ENCODE measurements at regions not wholly inside any gene's neighbourhood (a gene's known extent, or its start where the extent isn't known, plus 50 kb on each side); places are given as distances from the start of the nearest gene placed in this dataset.

DNA sequence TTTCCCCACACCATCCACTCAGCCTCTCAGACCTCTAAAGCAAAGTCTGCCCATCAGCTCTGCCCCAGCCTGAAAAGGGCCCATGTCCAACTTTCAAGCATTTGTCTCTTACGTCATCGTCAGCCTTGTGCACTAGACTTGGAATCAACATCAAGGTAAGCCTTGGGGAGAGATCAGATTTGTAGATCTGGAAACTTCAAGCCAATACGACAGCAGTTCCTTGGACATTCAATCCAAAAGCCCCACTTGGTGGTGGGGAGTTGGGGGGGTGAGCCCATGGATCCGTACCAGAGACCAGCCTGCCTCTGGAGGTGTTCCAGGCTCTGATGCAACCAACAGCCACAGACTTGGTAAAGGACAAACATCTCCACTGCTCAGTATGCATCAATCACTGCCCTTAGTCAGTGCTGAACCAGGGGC, 206.8 kb upstream of the MEIS1 start:
- H3K4me1 ChIP-seq (ENCODE audit: insufficient read depth, low read length): no peaks in the 10 kb centered on the region
- no peak overlapping the region for H2AFZ ChIP-seq (ENCODE audit: low read length)
- H3K36me3 ChIP-seq (ENCODE audit: insufficient read depth, low read length): no peaks in the 10 kb centered on the region
- TF ChIP-seq CTCF (IDR thresholded peaks at IDR 0.05; ENCODE audit: extremely low read depth, low read depth, low read length): no peak
- H3K27ac ChIP-seq (ENCODE audit: low read depth, low read length): no peak overlapping the region
- no peak overlapping the region for H3K4me3 ChIP-seq (ENCODE audit: insufficient read depth, low read length)
- H3K79me2 ChIP-seq (ENCODE audit: insufficient read depth, low read length): no peaks in the 10 kb centered on the region
- no peaks in the 10 kb centered on the region for H3K27me3 ChIP-seq (ENCODE audit: insufficient read depth, low read length)
- no peak overlapping the region for H3K4me2 ChIP-seq (ENCODE audit: insufficient read depth, low read length)
- no peaks in the 10 kb centered on the region for H4K20me1 ChIP-seq (ENCODE audit: insufficient read depth, low read length)
- no peak for DNase-seq (ENCODE audit: insufficient read length, low spot score, missing footprints)
- H3K9me3 ChIP-seq (ENCODE audit: low read depth, low read length): no peaks in the 10 kb centered on the region

DNA sequence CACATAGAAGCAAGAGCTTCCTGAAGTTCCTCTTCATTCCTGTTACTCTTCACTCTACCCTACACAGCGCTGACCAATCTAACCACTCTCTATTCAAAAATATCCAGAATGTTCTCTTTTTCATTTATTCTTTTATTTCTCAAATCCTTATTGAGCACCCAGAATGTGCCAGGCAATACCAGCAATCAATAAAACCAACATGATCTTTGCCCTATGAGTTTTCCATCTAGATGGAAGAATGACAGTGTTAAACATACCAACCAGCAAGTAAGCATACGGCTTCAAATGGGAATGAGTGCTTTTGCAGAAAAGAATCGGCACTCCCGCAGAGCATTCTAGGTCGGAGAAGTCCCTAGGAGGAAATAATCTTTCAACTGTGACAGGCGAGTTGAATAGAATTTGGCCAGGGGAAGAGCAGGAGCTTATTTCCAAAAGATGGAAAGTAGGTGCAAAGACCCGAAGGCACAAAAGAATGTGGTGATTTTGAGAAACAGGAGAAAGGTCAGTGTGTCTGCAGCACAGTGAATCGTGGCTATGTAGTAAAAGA, 217.8 kb upstream of the MEIS1 start:
- Histone ChIP-seq H3K36me3 (ENCODE audit: insufficient read depth, low read length) (no peaks in the 10 kb centered on the region), H3K27ac (ENCODE audit: low read depth, low read length) (no peak overlapping the region), H3K79me2 (ENCODE audit: insufficient read depth, low read length) (no peaks in the 10 kb centered on the region), H2AFZ (ENCODE audit: low read length) (no peak overlapping the region), H3K4me2 (ENCODE audit: insufficient read depth, low read length) (no peak overlapping the region), H3K27me3 (ENCODE audit: insufficient read depth, low read length) (no peaks in the 10 kb centered on the region), H3K9me3 (ENCODE audit: low read depth, low read length) (no peaks in the 10 kb centered on the region), H4K20me1 (ENCODE audit: insufficient read depth, low read length) (no peaks in the 10 kb centered on the region), H3K4me1 (ENCODE audit: insufficient read depth, low read length) (no peaks in the 10 kb centered on the region), H3K4me3 (ENCODE audit: insufficient read depth, low read length) (no peak overlapping the region)
- DNase-seq (ENCODE audit: insufficient read length, low spot score, missing footprints): no peak
- no peak for TF ChIP-seq CTCF (IDR thresholded peaks at IDR 0.05; ENCODE audit: extremely low read depth, low read depth, low read length)

DNA sequence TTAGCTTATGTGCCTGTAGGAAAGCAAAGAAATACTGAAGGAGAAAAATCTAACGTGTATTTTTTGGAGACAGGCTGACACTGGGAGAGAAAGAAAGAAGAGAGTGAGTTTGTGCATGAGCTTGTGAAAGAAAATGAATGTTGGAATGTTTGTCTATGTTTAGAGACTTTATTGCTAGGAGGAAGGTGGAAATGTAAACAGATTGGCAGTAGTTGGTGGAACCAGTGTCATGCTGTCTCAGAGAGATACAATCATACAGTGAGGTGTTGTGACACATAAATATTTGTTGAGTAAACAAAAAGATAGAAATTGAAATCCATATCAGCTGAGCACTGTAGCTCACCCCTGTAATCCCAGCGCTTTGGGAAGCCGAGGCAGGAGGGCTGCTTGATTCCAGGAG, 222.2 kb upstream of the MEIS1 start:
- H3K79me2 ChIP-seq (ENCODE audit: insufficient read depth, low read length): no peaks in the 10 kb centered on the region
- H2AFZ ChIP-seq (ENCODE audit: low read length): no peak overlapping the region
- no peak overlapping the region for H3K4me2 ChIP-seq (ENCODE audit: insufficient read depth, low read length)
- no peak overlapping the region for H3K27ac ChIP-seq (ENCODE audit: low read depth, low read length)
- no peaks in the 10 kb centered on the region for H3K36me3 ChIP-seq (ENCODE audit: insufficient read depth, low read length)
- no peaks in the 10 kb centered on the region for H3K27me3 ChIP-seq (ENCODE audit: insufficient read depth, low read length)
- DNase-seq (ENCODE audit: insufficient read length, low spot score, missing footprints): no peak
- no peaks in the 10 kb centered on the region for H3K9me3 ChIP-seq (ENCODE audit: low read depth, low read length)
- H3K4me3 ChIP-seq (ENCODE audit: insufficient read depth, low read length): no peak overlapping the region
- H4K20me1 ChIP-seq (ENCODE audit: insufficient read depth, low read length): no peaks in the 10 kb centered on the region
- no peaks in the 10 kb centered on the region for H3K4me1 ChIP-seq (ENCODE audit: insufficient read depth, low read length)
- TF ChIP-seq CTCF (IDR thresholded peaks at IDR 0.05; ENCODE audit: extremely low read depth, low read depth, low read length): no peak

GRCh38 chr2:66202586-66202985, 232.3 kb upstream of the MEIS1 start:
- Histone ChIP-seq H3K4me3 (ENCODE audit: insufficient read depth, low read length) (no peak overlapping the region), H3K36me3 (ENCODE audit: insufficient read depth, low read length) (no peaks in the 10 kb centered on the region), H3K4me2 (ENCODE audit: insufficient read depth, low read length) (no peak overlapping the region), H3K9me3 (ENCODE audit: low read depth, low read length) (peaks cover 2% of the 10 kb centered on the region), H3K79me2 (ENCODE audit: insufficient read depth, low read length) (no peaks in the 10 kb centered on the region), H3K27ac (ENCODE audit: low read depth, low read length) (no peak overlapping the region), H2AFZ (ENCODE audit: low read length) (no peak overlapping the region), H3K27me3 (ENCODE audit: insufficient read depth, low read length) (no peaks in the 10 kb centered on the region), H3K4me1 (ENCODE audit: insufficient read depth, low read length) (no peaks in the 10 kb centered on the region), H4K20me1 (ENCODE audit: insufficient read depth, low read length) (no peaks in the 10 kb centered on the region)
- no peak for DNase-seq (ENCODE audit: insufficient read length, low spot score, missing footprints)
- TF ChIP-seq CTCF (IDR thresholded peaks at IDR 0.05; ENCODE audit: extremely low read depth, low read depth, low read length): no peak
